Stimulated activated CD4-positive, alpha-beta T cell treated with anti-CD3 and anti-CD28 coated beads, TNF-alpha, amount 100 ng/mL, for 1 hour (primary cell): ENCODE measurements at regions not wholly inside any gene's neighbourhood (a gene's known extent, or its start where the extent isn't known, plus 50 kb on each side); places are given as distances from the start of the nearest gene placed in this dataset.
"Not testable (repeated sequence)": the region's sequence is repeated elsewhere in the genome, so short reads cannot be mapped to it uniquely, and the experiment has no call there.

ENCODE experiments used
- DNase-seq, 3 donors: peaks; one replicate each; pipeline ENCODE4 v3.0.0-alpha.2; 2020; ENCODE audit warnings: low read depth in 3 of 3, low spot score in 1 of 3

GRCh38 chr4:77360451-77360850 lies 203.4 kb downstream of the CCNG2 start:
- DNase-seq, result no peak

GRCh38 chr4:77366876-77367275 lies 209.9 kb downstream of the CCNG2 start:
- not testable (repeated sequence) for DNase-seq

GRCh38 chr4:77367638-77368037 lies 210.6 kb downstream of the CCNG2 start:
- DNase-seq, result no peak

- DNase-seq, result no peak
Observed at GRCh38 chr4:77372375-77372774, 215.4 kb downstream of the CCNG2 start.

DNA sequence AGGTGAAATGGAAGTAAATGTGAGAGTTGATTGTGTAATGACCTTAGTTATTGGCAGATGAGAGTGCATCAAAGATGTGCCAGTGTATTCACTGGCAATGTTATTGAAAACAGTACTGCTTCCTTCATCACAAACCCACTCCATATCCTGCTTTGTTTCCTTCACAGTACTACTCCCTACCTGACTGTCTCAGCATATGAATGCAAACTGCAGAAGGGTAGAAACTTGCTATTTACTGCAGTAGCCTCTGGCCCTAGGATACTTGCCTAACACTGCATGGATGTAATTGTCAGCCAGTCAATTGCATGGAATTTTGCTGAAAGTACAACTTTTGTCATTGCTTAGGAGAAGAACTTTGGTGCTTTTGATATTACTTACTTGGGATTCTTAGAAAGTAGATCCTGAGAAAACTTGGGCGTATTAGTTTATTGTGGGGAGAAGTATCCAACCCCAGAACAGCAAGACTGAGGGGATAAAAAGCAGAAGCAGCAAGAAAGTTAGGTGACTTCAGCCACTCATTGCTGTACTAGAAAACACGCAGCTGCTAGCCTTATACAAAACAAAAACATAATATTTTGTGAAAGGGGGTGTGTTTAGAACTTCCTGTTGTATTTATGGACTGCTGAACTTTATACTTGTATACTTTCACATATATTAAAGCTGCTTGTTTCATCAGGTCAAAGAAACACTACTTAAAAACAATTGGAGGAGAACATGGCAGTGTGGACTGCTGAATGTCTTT lies 219.0 kb downstream of the CCNG2 start:
- no peak for DNase-seq

DNA sequence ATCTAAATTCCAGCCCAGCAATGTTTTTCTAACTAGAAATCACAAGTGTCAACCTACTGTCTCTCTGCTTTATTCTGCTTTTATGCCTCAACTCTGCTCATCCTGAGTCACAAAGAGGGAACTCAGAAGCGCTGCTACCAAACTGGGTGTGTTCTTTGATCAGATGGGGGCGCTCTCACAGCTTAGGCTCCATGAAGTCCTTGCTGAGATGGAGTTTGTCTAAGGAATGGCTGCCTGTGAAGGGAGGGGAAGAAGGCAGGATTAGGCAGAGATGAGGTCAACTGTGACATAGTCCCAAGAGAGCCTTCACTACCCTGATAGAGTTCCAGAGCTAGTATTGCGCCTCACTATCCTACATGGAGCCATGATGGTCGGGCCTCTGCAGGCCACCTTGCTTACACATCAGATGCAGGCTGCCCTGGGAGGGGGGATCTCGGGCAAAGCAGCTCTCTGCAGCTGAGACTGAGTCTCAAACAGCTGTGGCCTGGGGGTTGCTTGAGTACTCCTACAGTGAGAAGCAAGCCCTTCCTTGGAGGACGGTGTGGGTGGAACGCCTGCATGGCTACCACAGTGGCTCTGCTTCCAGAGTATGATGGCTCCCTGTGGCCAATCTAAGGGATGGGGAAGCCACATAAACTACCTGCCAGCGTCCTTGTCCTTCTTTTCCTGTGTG lies 219.9 kb downstream of the CCNG2 start:
- no peak for DNase-seq

GRCh38 chr4:77384094-77384493 lies 221.5 kb upstream of the CXCL13 start:
- no peak for DNase-seq

DNA sequence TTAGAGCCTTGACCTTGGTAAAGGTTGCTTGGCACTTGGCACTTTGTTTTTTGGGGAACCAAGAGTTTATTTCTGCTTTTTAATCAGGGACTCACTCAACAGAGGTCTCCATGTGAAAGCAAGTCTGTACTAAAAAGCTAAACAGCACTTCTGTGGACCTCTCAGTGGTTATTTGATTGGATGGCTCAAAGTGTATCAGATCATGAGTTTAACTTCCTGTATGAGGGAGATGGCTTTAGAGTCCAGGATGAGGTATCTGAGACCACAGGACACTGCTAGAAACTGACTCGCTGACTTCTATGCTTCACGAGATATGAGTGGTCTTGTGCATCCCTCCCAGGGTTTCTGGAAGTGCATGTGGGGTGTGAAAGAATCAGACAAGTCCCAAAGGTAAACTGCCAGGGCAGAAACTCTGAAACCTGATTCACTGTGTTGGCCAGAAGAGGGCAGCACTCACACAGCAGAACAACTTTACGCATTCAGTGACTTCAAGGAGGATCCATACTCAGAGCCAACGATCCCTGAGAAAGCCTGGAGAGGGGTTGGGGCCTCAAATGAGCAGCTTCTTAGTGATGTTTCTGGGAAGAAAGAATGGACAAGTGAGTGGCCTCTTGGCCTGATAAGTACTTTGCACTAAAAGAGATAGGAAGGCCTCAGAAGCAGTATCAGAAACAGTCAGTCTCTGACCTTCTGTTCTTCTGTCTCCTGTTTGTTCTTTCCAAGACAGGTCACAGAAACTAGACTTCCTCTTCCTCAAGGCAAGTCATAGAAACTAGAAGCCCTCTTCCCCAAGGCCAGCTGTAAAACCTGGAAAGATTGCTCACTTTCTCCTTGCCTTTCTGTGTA lies 220.3 kb upstream of the CXCL13 start:
- peak in 2 of 3 donors; percentile 21 to 26 for DNase-seq

DNA sequence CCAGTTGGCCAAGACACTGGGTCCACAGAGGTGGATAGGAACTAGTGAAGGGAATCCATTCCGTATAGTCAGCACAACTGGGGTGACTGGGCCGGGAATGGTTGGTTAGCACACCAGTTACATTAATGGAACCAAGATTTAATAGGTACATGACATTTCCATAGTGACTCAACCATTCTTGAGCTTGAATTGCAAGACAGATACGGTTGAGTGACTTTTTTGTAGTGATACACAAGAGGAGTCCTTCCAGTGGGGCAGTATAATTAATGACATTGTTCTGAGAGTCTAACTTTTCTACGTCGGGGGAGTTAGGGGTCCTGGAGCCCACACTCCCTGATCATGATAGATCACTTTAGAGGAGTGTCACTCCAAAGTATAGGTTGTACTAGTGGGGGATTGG lies 211.6 kb upstream of the CXCL13 start:
- DNase-seq, result no peak

DNA sequence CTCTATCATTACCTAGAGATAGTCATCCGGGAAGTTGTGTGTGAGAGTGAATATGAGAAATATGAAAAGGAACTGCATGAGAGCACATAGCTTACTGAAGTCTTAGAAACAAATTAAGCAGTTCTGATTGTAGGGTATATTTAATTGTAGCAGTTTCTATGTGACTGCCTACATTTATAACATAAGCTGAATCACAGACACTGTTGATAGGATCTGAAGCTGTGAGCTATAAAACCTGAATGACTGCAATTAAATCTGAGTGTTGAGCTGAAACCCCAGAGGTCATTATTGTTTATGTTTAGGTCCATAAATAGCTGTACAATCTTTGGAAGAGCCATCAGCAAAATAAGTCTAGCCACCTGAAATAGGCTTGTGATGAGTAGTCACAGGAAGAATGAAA lies 210.1 kb upstream of the CXCL13 start:
- DNase-seq, result no peak

- DNase-seq, result no peak
Observed at GRCh38 chr4:77398256-77398655, 207.4 kb upstream of the CXCL13 start.

- no peak for DNase-seq
Observed at GRCh38 chr4:77399831-77400230, 205.8 kb upstream of the CXCL13 start.

DNA sequence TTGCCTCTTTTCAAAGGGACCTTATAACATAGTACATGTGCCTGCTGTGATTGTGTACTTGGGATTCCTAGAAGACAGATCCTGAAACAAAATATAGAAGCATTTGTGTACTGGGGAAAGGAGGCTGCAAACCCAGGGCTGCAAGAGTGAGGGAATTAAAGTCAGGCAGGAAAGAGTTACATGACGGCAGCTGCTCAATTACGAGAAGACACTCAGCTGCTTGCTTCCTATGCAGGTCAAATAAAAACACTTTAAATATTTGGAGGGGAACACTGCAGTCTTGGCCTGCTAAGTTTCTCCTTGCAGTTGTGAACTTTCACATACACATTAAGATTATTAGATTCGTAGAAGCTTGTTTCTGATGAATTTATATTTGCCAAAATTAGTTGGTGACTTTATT lies 191.9 kb upstream of the CXCL13 start:
- no peak for DNase-seq

DNA sequence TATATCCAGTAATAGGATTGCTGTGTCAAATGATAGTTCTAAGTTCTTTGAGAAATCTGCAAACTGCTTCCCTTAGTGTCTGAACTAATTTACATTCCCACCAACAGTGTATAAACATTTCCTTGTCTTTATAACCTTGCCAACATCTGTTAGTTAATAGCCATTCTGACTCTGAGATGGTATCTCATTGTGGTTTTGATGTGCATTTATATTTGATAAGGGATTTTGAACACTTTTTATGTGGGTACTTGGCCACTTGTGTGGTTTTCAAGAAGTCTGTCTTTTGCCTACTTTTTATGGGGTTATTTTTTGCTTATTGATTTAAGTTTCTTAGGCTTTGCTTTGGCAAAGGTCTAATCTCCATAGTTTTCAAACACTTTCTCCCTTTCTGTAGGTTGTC lies 189.9 kb upstream of the CXCL13 start:
- no peak for DNase-seq

DNA sequence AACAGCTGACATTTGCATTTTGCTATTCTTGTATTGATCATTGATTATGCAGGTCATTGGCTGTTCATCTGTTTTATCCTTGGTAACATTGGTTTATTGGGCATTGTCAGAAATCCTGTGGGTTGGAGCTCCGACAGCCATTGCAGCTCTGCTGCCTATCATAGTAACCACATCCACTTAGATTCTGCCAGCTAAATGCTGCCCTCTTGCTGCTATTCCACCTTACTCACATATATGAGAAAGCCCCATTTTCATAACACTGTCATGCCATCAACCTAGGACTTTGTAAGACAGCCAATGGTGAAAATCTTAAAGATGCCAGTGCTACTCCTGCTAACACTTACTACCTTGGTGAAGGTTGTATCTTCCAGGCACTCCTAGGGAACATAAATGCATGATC lies 187.3 kb upstream of the CXCL13 start:
- DNase-seq, result no peak

DNA sequence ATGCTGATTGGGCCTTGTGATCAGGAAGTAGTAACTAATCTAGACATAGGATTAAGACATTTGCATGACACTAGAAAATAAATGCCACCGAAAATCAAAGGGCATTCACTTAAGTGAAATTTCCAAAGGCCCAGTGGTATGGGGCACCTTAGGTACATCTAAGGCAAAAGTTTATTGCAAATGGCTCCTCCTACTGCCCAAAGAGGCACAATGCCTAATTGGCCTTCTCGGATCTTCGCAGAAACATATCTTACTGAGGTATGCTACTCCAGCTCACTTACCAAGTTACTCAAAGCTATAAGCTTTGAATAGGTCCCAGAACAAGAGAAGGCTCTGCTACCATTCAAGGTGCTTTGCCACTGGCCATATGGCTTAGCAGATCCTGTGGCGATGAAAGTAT lies 174.8 kb upstream of the CXCL13 start:
- no peak for DNase-seq

GRCh38 chr4:77431546-77431945 lies 174.1 kb upstream of the CXCL13 start:
- no peak for DNase-seq

- DNase-seq, result no peak
Observed at GRCh38 chr4:77432717-77433417, 172.8 kb upstream of the CXCL13 start.

GRCh38 chr4:77433418-77433733 lies 172.2 kb upstream of the CXCL13 start:
- DNase-seq, result no peak

GRCh38 chr4:77434299-77435092 lies 171.1 kb upstream of the CXCL13 start:
- DNase-seq, result no peak

- DNase-seq, result no peak
Observed at GRCh38 chr4:77437079-77437478, 168.5 kb upstream of the CXCL13 start.
